Fibroblast of the conjunctiva (primary cell): ENCODE measurements at regions not wholly inside any gene's neighbourhood (a gene's known extent, or its start where the extent isn't known, plus 50 kb on each side); places are given as distances from the start of the nearest gene placed in this dataset.
"Not testable (repeated sequence)": the region's sequence is repeated elsewhere in the genome, so short reads cannot be mapped to it uniquely, and the experiment has no call there.

Experiments used
- DNase-seq: peaks from one replicate; pipeline ENCODE4 v3.0.0-alpha.2; 2010; ENCODE audit warnings: low read depth

DNA sequence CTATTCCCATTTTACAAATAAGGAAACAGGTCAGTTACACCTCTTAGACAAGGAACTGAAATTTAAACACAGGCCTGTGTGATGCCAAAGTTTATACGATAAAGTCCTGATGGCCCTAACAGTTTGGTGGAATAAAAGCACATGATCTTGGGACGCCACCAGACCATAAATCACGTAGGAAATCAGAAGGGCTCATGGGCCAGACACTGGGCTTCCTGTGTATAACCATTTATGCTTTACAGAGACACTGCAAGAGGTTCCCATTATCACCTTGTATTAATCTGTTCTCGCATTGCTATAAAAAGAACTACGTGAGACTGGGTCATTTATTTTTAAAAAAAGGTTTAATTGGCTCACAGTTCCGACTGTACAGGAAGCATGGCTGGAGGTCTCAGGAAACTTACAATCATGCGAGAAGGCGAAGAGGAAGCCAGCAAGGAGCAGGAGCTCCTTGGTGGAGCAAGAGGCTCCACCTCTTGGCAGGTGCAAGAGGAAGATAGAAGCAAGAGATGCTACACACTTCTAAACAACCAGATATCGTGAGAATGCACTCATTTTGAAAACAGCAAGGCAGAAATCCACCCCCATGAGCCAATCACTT is 124.0 kb upstream of the MON1B start:
- DNase-seq: no peak

DNA sequence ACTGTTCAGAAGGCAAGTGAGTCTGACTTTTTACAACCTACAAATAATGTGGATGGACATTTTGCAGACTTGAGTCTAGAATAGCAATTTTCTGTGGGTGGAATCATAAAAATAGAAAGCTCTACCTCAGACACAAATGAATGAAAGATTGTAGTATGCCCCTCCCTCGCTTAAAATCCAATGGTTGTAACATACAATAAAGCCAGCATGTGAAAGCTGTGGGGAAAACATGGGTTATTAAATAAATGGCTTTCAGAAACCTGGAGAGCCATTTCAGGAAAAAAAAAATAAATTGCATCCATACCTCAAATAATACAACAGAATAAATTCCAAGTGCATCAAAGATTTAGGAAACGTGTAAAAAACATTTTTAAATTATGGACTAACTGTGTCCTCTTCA is 123.1 kb upstream of the MON1B start:
- no peak for DNase-seq

DNA sequence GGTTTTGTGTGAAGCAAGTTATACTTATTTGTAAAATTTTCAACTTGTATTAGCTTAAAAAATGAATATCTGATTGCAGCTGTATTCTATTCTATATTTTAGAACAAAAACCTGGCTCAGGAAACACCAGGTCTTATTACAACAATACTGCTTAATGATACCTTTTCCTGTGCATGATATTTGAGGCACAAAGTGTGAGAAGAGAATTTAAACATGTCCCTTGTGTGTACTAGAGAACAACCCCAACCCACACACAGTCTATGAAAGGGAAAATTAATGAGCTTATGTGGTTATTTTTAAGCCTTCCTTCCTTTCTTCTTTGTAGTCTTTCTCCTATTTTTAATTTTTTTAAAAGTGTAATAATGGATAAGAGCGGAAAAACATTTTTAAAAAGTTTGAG is 122.6 kb upstream of the MON1B start:
- DNase-seq: no peak

GRCh38 chr16:77069929-77070328 is 121.1 kb upstream of the MON1B start:
- DNase-seq: no peak

DNA sequence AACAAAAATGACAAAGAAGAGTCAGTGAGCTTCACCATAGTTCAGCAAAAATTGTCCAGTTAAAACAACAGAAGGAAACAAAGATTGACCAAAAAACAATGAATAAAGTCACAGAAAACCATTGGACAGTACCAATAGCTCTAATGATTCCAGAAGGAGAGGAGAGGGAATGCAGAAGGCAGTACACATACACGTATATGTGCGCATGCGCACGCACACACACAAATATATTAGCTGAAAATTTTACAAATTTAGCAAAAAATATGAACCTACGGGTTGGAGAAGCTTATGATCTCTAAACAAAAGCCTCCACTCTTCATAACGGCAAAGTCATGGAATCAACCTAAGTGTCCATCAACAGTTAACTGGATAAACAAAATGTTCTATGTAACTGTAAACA is 120.3 kb upstream of the MON1B start:
- no peak for DNase-seq

DNA sequence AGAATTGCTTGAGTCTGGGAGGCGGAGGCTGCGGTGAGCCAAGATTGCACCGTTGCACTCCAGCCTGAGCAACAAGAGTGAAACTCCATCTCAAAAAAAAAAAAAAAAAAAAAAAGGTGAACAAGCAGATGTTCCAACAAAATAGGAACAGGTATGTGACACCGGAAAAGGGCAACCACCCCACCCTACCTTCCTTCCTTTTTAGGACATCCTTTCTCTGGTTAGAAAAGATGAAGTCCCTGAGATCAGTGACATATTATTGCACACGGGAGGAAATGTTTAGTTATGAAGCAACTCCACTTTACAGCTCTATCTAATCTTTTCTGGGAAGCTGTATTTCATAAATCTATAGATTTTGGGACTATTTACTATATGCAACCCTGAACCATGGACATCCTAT is 114.2 kb upstream of the MON1B start:
- no peak for DNase-seq

DNA sequence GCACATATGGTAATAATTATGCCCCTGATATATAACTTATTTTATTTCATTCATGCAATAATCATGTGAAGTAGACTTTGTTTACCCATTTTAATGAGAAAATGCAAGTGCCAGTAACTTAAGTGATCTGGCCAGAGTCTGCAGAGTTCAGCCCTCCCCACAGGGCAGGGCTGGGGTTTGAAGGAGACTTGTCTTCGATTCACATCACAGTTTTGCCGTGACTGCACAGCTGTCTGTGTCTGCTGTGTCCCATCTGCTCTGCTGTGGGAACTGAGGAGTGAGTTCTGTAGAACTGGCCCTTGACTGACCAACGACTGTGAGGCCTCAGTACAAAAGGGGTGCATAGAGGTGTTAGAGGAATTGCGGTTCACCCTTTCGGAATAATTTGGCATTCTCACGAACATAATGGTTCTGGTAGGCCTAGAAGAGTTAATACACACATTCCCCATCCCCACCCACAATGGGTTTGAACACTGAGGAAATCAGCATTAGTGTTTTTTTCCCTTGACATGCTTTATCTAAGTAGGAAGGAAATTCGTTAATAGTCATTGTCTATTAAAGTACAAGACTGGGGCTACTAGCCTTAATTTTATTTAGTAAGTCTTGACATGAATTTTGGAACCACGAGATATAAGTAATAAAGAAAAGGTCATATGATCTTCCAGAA is 113.6 kb upstream of the MON1B start:
- DNase-seq: no peak

DNA sequence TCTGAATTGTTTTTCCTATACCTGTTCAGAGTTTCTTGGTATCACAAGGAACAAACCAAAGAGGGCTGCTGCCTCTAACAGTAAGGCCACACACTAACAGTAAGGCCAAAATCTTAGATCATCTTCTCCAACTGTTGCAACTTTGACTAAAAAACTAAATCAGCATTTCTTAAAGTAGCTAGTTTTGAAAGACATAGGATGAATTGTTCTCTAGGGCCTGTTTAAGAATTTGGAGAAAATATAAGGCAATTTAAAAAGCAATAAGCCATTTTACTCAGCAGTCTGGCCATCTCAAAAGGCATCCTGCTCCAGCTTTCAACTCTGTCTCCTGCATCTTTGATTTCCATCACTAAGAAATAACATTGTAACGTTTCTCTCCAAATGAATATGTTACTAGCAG is 105.0 kb upstream of the MON1B start:
- DNase-seq: no peak

DNA sequence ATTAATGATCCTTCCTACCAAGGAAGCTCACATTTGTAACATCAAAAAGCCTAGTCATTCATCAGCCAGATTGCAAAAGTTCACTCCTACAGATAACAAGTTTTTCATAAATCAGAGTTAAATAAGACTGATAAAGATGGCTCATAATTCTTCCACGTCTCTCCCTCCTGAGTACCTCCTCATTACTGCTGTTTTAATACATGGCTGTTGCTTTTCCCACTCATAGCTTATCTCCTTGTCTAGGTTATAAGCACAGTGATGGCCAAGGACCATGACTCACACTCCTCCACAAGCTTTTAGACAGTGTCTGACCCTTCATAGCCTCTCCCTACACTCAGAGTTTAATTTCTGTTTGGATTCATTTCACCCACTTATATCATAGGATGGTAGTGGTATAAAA is 100.9 kb upstream of the MON1B start:
- no peak for DNase-seq

GRCh38 chr16:77093309-77093708 is 97.7 kb upstream of the MON1B start:
- no peak for DNase-seq

GRCh38 chr16:77093999-77094398 is 97.0 kb upstream of the MON1B start:
- no peak for DNase-seq

- DNase-seq: no peak
Observed at GRCh38 chr16:77111056-77111565, 79.9 kb upstream of the MON1B start.

DNA sequence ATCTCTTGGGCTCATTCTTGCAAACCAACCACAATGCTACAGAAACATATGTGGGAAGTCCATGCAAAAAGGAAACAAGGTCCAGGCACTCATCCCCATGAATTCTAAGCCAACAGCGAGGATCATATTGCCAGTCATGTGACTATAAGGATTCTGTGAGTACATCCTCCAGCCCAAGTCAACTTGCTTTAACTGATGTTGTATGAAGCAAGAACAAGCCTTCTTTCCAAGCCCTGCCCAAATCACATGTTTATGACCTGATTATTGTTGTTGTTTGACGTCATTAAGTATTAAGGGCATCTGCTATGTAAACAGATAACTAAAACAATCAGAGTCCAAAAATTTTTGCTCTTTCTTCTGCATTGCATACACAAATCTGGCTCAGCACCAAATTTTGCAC is 78.2 kb upstream of the MON1B start:
- DNase-seq: no peak

DNA sequence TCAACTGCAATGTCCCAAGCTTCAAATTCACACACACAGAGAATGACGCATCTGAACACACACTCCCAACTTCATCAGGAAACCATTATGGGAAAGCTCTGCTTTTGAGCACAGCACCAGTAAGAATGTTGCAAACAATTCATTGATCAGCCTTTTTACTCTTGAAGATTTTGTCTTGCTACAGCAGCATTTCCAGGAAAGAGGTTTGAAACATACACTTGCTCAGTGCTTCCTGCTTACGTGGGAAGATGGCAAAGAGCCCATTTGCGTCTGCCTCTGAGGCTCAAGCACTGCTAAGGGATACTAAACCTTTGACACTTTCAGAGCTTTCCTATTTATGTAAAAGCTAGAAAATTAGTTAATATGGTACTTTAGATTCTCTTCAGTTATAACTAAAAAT is 77.2 kb upstream of the MON1B start:
- DNase-seq: no peak

- not testable (repeated sequence) for DNase-seq
Observed at GRCh38 chr16:77114361-77114760, 76.6 kb upstream of the MON1B start.

DNA sequence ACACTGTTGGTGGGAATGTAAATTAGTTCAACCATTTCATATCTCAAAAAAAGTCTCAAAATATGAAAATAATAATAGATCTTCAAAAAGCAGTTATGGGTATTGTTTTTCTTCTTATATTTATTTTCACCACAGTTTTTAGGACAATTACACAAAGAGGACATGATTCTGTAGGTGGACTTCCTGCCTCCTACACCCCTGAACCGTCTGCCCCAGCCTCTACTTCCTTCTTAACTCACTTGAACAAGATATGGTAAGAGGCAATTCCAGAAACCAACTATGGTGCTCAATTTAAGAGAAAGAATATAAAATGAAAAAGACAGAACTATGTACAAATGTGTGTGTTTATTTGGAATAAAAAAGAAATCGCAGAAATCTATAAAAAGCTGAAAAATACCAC is 74.1 kb upstream of the MON1B start:
- no peak for DNase-seq

GRCh38 chr16:77117707-77118106 is 73.3 kb upstream of the MON1B start:
- no peak for DNase-seq

- DNase-seq: no peak
Observed at GRCh38 chr16:77131398-77131797, 59.6 kb upstream of the MON1B start.

- no peak for DNase-seq
Observed at GRCh38 chr16:77132051-77132618, 58.9 kb upstream of the MON1B start.

- no peak for DNase-seq
Observed at GRCh38 chr16:77133706-77134105, 57.3 kb upstream of the MON1B start.

GRCh38 chr16:77137045-77137444 is 53.9 kb upstream of the MON1B start:
- no peak for DNase-seq
